GM23338 (cell line): ENCODE measurements at regions not wholly inside any gene's neighbourhood (a gene's known extent, or its start where the extent isn't known, plus 50 kb on each side); places are given as distances from the start of the nearest gene placed in this dataset.
"Not testable (repeated sequence)": the region's sequence is repeated elsewhere in the genome, so short reads cannot be mapped to it uniquely, and the experiment has no call there.

Experiments used
- CREB1 ChIP-seq: fragments of 250-450 bp; sonication (Bioruptor Pico); IDR thresholded peaks from 2 replicates; pipeline ENCODE4 v1.5.0; 2020; ENCODE audit warnings: low read depth, mild to moderate bottlenecking, moderate library complexity
- CTCF ChIP-seq, 2 experiments: fragments of 200-600 bp in 1 of 2; sonication (generic) in 1 of 2; conservative IDR thresholded peaks; 2 replicates each; pipeline versions ENCODE4 v1.5.1 to v1.6.1; 2016 to 2017; ENCODE audit warnings: antibody characterized with exemption in 2 of 2, low read depth in 2 of 2, mild to moderate bottlenecking in 2 of 2, moderate library complexity in 1 of 2
- ETS1 ChIP-seq: IDR thresholded peaks from 2 replicates; pipeline ENCODE4 v1.6.1; 2016; ENCODE audit warnings: antibody characterized with exemption
- EZH2 ChIP-seq: fragments of 200-600 bp; sonication (generic); IDR thresholded peaks from one replicate; pipeline ENCODE4 v1.8.0; 2017; ENCODE audit warnings: antibody characterized with exemption, mild to moderate bottlenecking, low read depth; ENCODE audit not compliant: unreplicated experiment
- EZH2phosphoT487 ChIP-seq: fragments of 200-600 bp; sonication (generic); IDR thresholded peaks from one replicate; pipeline ENCODE4 v1.8.1; 2018; ENCODE audit warnings: antibody characterized with exemption; ENCODE audit not compliant: unreplicated experiment
- JUNB ChIP-seq: IDR thresholded peaks from one replicate; pipeline ENCODE4 v1.6.1; 2016; ENCODE audit warnings: antibody characterized with exemption; ENCODE audit not compliant: unreplicated experiment
- NANOG ChIP-seq: IDR thresholded peaks from 2 replicates; pipeline ENCODE4 v1.6.1; 2016; ENCODE audit warnings: antibody characterized with exemption, borderline replicate concordance
- POLR2AphosphoS5 ChIP-seq: IDR thresholded peaks from 2 replicates; pipeline ENCODE4 v1.6.1; 2016; ENCODE audit warnings: antibody characterized with exemption, low read depth
- STAT1 ChIP-seq: IDR thresholded peaks from one replicate; pipeline ENCODE4 v1.6.1; 2016; ENCODE audit warnings: antibody characterized with exemption; ENCODE audit not compliant: unreplicated experiment
- ZNF114 ChIP-seq: fragments of 250-450 bp; sonication (Bioruptor Pico); IDR thresholded peaks from 2 replicates; pipeline ENCODE4 v1.5.0; 2020; ENCODE audit warnings: mild to moderate bottlenecking, moderate library complexity
- ZNF331 ChIP-seq: fragments of 250-450 bp; sonication (Bioruptor Pico); IDR thresholded peaks from 2 replicates; pipeline ENCODE4 v1.5.0; 2020; ENCODE audit warnings: low read depth, mild to moderate bottlenecking, moderate library complexity
- TF ChIP-seq, protein P1 (sequence below): IDR thresholded peaks from one replicate; pipeline ENCODE4 v1.6.1; 2018; ENCODE audit warnings: antibody characterized with exemption; ENCODE audit not compliant: unreplicated experiment

DNA sequence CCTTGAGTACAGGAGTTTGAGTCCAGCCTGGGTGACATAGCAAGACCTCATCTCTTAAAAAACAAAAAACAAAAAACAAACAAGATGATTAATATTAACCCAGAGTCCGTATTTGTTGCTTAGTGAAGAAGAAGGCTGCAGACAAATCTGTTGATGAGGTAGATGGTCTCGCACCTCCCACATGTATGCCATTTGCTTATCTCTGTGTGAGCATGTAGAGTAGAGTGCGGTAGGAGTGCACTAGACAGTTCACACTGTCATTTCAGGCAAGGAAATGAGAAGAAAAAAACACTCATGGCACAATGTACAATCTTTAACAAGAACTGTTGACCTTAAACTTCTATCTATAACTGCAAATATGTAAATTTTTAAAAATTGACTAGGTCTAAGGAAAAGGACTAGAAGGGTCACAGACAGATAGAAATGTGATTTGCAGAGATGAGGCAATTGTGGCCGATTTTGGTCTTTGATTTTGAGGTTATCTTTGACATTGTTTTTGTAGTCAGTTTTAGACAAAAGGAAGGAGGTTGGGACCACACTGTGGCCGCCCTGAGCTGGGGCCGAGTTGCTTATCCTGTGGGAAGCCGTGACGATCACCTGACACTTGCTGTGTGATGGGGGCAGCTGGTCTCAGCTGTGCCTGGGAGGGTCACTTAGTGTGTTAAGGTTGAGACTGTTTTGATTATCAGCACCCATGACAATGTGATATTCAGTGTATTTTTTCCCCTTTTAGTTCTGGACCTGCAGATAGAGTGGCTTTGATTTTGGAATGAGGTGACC lies 127.2 kb downstream of the LAT start:
- TF ChIP-seq EZH2; CREB1 (CRISPR knock-in tag); CTCF (conservative IDR thresholded peaks at IDR 0.05; ENCODE audit: low read depth in 2 of 2); ETS1; EZH2phosphoT487; ZNF114 (CRISPR knock-in tag); POLR2AphosphoS5; STAT1; ZNF331 (CRISPR knock-in tag); JUNB; NANOG: not testable (repeated sequence)
- TF ChIP-seq, protein P1, sequence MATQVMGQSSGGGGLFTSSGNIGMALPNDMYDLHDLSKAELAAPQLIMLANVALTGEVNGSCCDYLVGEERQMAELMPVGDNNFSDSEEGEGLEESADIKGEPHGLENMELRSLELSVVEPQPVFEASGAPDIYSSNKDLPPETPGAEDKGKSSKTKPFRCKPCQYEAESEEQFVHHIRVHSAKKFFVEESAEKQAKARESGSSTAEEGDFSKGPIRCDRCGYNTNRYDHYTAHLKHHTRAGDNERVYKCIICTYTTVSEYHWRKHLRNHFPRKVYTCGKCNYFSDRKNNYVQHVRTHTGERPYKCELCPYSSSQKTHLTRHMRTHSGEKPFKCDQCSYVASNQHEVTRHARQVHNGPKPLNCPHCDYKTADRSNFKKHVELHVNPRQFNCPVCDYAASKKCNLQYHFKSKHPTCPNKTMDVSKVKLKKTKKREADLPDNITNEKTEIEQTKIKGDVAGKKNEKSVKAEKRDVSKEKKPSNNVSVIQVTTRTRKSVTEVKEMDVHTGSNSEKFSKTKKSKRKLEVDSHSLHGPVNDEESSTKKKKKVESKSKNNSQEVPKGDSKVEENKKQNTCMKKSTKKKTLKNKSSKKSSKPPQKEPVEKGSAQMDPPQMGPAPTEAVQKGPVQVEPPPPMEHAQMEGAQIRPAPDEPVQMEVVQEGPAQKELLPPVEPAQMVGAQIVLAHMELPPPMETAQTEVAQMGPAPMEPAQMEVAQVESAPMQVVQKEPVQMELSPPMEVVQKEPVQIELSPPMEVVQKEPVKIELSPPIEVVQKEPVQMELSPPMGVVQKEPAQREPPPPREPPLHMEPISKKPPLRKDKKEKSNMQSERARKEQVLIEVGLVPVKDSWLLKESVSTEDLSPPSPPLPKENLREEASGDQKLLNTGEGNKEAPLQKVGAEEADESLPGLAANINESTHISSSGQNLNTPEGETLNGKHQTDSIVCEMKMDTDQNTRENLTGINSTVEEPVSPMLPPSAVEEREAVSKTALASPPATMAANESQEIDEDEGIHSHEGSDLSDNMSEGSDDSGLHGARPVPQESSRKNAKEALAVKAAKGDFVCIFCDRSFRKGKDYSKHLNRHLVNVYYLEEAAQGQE, result not testable (repeated sequence)
